Glutamatergic neuron (in vitro differentiated cells): ENCODE measurements at regions not wholly inside any gene's neighbourhood (a gene's known extent, or its start where the extent isn't known, plus 50 kb on each side); places are given as distances from the start of the nearest gene placed in this dataset.

ENCODE experiments used
- DNase-seq: peaks from one replicate; pipeline ENCODE4 v3.0.0; 2022
- H3K27ac Mint-ChIP-seq: one replicate; pipeline ENCODE4 v1.8.0; 2020; ENCODE audit warnings: mild to moderate bottlenecking, mixed read lengths, inconsistent platforms; ENCODE audit not compliant: unreplicated experiment
- H3K27me3 Mint-ChIP-seq: one replicate; pipeline ENCODE4 v1.8.0; 2020; ENCODE audit warnings: mild to moderate bottlenecking, moderate library complexity, mixed read lengths, inconsistent platforms; ENCODE audit not compliant: unreplicated experiment
- H3K36me3 Mint-ChIP-seq: one replicate; pipeline ENCODE4 v1.8.0; 2020; ENCODE audit warnings: mild to moderate bottlenecking, mixed read lengths, inconsistent platforms; ENCODE audit not compliant: unreplicated experiment
- H3K4me1 Mint-ChIP-seq: one replicate; pipeline ENCODE4 v1.8.0; 2020; ENCODE audit warnings: mild to moderate bottlenecking, low read depth, mixed read lengths, inconsistent platforms; ENCODE audit not compliant: unreplicated experiment
- H3K4me3 Mint-ChIP-seq: one replicate; pipeline ENCODE4 v1.8.0; 2020; ENCODE audit warnings: mild to moderate bottlenecking, mixed read lengths, inconsistent platforms; ENCODE audit not compliant: unreplicated experiment
- H3K9me3 Mint-ChIP-seq: one replicate; pipeline ENCODE4 v1.8.0; 2020; ENCODE audit warnings: mild to moderate bottlenecking, moderate library complexity, mixed read lengths, inconsistent platforms; ENCODE audit not compliant: unreplicated experiment
- CTCF ChIP-seq: fragments of 200-600 bp; sonication (generic); IDR thresholded peaks from one replicate; pipeline ENCODE4 v1.5.0; 2021; ENCODE audit not compliant: partially characterized antibody, unreplicated experiment

- no peak overlapping the region for H3K27ac Mint-ChIP-seq
- H3K36me3 Mint-ChIP-seq, result no peaks in the 10 kb centered on the region
- peaks cover 26% of the 10 kb centered on the region for H3K4me1 Mint-ChIP-seq
- H3K9me3 Mint-ChIP-seq, result no peaks in the 10 kb centered on the region
- no peak overlapping the region for H3K4me3 Mint-ChIP-seq
- no peak for DNase-seq
- no peak for TF ChIP-seq CTCF
- H3K27me3 Mint-ChIP-seq, result no peaks in the 10 kb centered on the region
Measured at GRCh38 chr6:143605906-143606521, 71.8 kb upstream of the PHACTR2 start.

- H3K36me3 Mint-ChIP-seq, result no peaks in the 10 kb centered on the region
Measured at GRCh38 chr6:143603455-143603854, 74.3 kb upstream of the PHACTR2 start.

GRCh38 chr6:143601504-143601903 is 76.3 kb upstream of the PHACTR2 start:
- Mint-ChIP-seq H3K4me3 (no peak overlapping the region), H3K36me3 (no peaks in the 10 kb centered on the region), H3K27me3 (no peaks in the 10 kb centered on the region), H3K4me1 (peaks cover 15% of the 10 kb centered on the region), H3K9me3 (no peaks in the 10 kb centered on the region), H3K27ac (peak overlapping the region; percentile 80)
- DNase-seq, result no peak
- no peak for TF ChIP-seq CTCF

More at GRCh38 chr6:143603455-143603854, 74.3 kb upstream of the PHACTR2 start:
- Mint-ChIP-seq H3K4me1 (peaks cover 23% of the 10 kb centered on the region), H3K4me3 (no peak overlapping the region), H3K9me3 (no peaks in the 10 kb centered on the region), H3K27me3 (no peaks in the 10 kb centered on the region), H3K27ac (no peak overlapping the region)
- TF ChIP-seq CTCF, result no peak
- DNase-seq, result no peak

- no peak for TF ChIP-seq CTCF
- Mint-ChIP-seq H3K4me3 (no peak overlapping the region), H3K27ac (peak overlapping the region; percentile 11), H3K9me3 (no peaks in the 10 kb centered on the region), H3K27me3 (no peaks in the 10 kb centered on the region), H3K36me3 (no peaks in the 10 kb centered on the region), H3K4me1 (peaks cover 15% of the 10 kb centered on the region)
- no peak for DNase-seq
Measured at GRCh38 chr6:143600821-143601220, 76.9 kb upstream of the PHACTR2 start.

GRCh38 chr6:143598466-143599080 is 79.2 kb upstream of the PHACTR2 start:
- Mint-ChIP-seq H3K4me1 (peaks cover 15% of the 10 kb centered on the region), H3K27ac (no peak overlapping the region), H3K9me3 (no peaks in the 10 kb centered on the region), H3K27me3 (no peaks in the 10 kb centered on the region), H3K36me3 (no peaks in the 10 kb centered on the region), H3K4me3 (no peak overlapping the region)
- no peak for TF ChIP-seq CTCF
- no peak for DNase-seq
